HG03103 (cell line): ENCODE measurements at regions not wholly inside any gene's neighbourhood (a gene's known extent, or its start where the extent isn't known, plus 50 kb on each side); places are given as distances from the start of the nearest gene placed in this dataset.
"Not testable (repeated sequence)": the region's sequence is repeated elsewhere in the genome, so short reads cannot be mapped to it uniquely, and the experiment has no call there.

Experiments
- ATAC-seq: cut with Tn5 transposase; IDR thresholded peaks from one replicate; pipeline ENCODE4 v1.9.1; 2021; ENCODE audit warnings: low read depth; ENCODE audit not compliant: unreplicated experiment

- ATAC-seq = no peak
Observed at GRCh38 chr3:176651622-176652021, 545.7 kb downstream of the TBL1XR1 start.

- no peak for ATAC-seq
Observed at GRCh38 chr3:176650478-176650877, 546.8 kb downstream of the TBL1XR1 start.

GRCh38 chr3:176647987-176648386, 549.3 kb downstream of the TBL1XR1 start:
- no peak for ATAC-seq

GRCh38 chr3:176633511-176633910, 563.8 kb downstream of the TBL1XR1 start:
- no peak for ATAC-seq

GRCh38 chr3:176632925-176633324, 564.4 kb downstream of the TBL1XR1 start:
- no peak for ATAC-seq

GRCh38 chr3:176631165-176631564, 566.1 kb downstream of the TBL1XR1 start:
- ATAC-seq = no peak

- no peak for ATAC-seq
Observed at GRCh38 chr3:176628101-176628639, 569.1 kb downstream of the TBL1XR1 start.

- no peak for ATAC-seq
Observed at GRCh38 chr3:176623468-176624150, 573.7 kb downstream of the TBL1XR1 start.

GRCh38 chr3:176619833-176620232, 577.4 kb downstream of the TBL1XR1 start:
- no peak for ATAC-seq

- no peak for ATAC-seq
Observed at GRCh38 chr3:176615826-176616225, 581.5 kb downstream of the TBL1XR1 start.

GRCh38 chr3:176611703-176612102, 585.6 kb downstream of the TBL1XR1 start:
- ATAC-seq = no peak

- ATAC-seq = no peak
Observed at GRCh38 chr3:176609361-176609760, 587.9 kb downstream of the TBL1XR1 start.

GRCh38 chr3:176605553-176605952, 591.7 kb downstream of the TBL1XR1 start:
- ATAC-seq = not testable (repeated sequence)

- no peak for ATAC-seq
Observed at GRCh38 chr3:176595307-176595706, 602.0 kb downstream of the TBL1XR1 start.

- ATAC-seq = no peak
Observed at GRCh38 chr3:176590722-176591121, 606.6 kb downstream of the TBL1XR1 start.

GRCh38 chr3:176587089-176587488, 610.2 kb downstream of the TBL1XR1 start:
- ATAC-seq = no peak

- ATAC-seq = no peak
Observed at GRCh38 chr3:176584413-176585176, 612.7 kb downstream of the TBL1XR1 start.

GRCh38 chr3:176583956-176584355, 613.3 kb downstream of the TBL1XR1 start:
- ATAC-seq = no peak

GRCh38 chr3:176581589-176581988, 615.7 kb downstream of the TBL1XR1 start:
- no peak for ATAC-seq

GRCh38 chr3:176579711-176580185, 617.5 kb downstream of the TBL1XR1 start:
- no peak for ATAC-seq

- ATAC-seq = no peak
Observed at GRCh38 chr3:176578316-176578715, 619.0 kb downstream of the TBL1XR1 start.

GRCh38 chr3:176577447-176577846, 619.8 kb downstream of the TBL1XR1 start:
- no peak for ATAC-seq
